K562 (cell line): ENCODE measurements at regions not wholly inside any gene's neighbourhood (a gene's known extent, or its start where the extent isn't known, plus 50 kb on each side); places are given as distances from the start of the nearest gene placed in this dataset.

Experiments
- ATAC-seq: fragments of 200-7000 bp; cut with Tn5 transposase; 3 replicates; pipeline ENCODE4 v1.9.1; 2020; ENCODE audit warnings: moderate library complexity
- BruUV-seq: library from RNA; stranded (reverse); fragments of 400-500 nt; replicated peaks from 2 replicates; lab custom pipeline; 2021; lab: Mats Ljungman, UMichigan
- CTCF ChIA-PET: fragments of 300-600 bp; formaldehyde crosslinking; extraction: SDS; loops from one replicate; lab custom pipeline; 2021; ENCODE audit warnings: low intra/inter-chr PET ratio; lab: Yijun Ruan, JAX
- POLR2A ChIA-PET: fragments of 300-600, 350-650 bp; sonication (Branson Sonifier 250); formaldehyde crosslinking; extraction: SDS; loops from one replicate; lab custom pipeline; 2021; ENCODE audit warnings: antibody characterized with exemption, inconsistent platforms; lab: Yijun Ruan, JAX
- DNase-seq, 4 experiments: peaks; one replicate each; pipeline versions ENCODE4 v3.0.0 to v3.0.0-alpha.2; 2011 to 2018; ENCODE audit warnings: low spot score in 3 of 4, mixed read lengths in 3 of 4; ENCODE audit errors: extremely low read depth in 1 of 4
- FAIRE-seq: peaks from 2 replicates; lab custom pipeline; 2011; peaks lifted over from hg19 to GRCh38; lab: Jason Lieb, UNC
- H2AFZ ChIP-seq: 2 replicates; pipeline ENCODE4 v1.6.0; 2011; ENCODE audit warnings: low read depth, low read length, control low read depth, inconsistent platforms
- H3K27ac ChIP-seq: fragments of 200-600 bp; 3 replicates; pipeline ENCODE4 v1.8.0; 2011; ENCODE audit warnings: low read depth, mild to moderate bottlenecking, control low read depth, inconsistent platforms, low read length, moderate library complexity, mixed read lengths; ENCODE audit errors: extremely low read depth
- H3K27me3 ChIP-seq, 2 experiments: fragments of 300-600 bp in 1 of 2; 2 replicates in 1 of 2; 3 replicates in 1 of 2; pipeline versions ENCODE4 v1.6.0 to v1.8.0; 2011; ENCODE audit warnings: inconsistent platforms in 2 of 2, low read length in 2 of 2, mild to moderate bottlenecking in 1 of 2, mixed read lengths in 1 of 2, moderate library complexity in 1 of 2; ENCODE audit not compliant: control insufficient read depth in 2 of 2, insufficient read depth in 2 of 2
- H3K36me3 ChIP-seq: fragments of 300-600 bp; 3 replicates; pipeline ENCODE4 v1.8.0; 2011; ENCODE audit warnings: mild to moderate bottlenecking, low read length, inconsistent platforms; ENCODE audit not compliant: control insufficient read depth, insufficient read depth
- H3K4me1 ChIP-seq, 2 experiments: fragments of 200-600 bp in 1 of 2; replicated peaks in 1 of 2; 2 replicates in 1 of 2; 3 replicates in 1 of 2; pipeline versions ENCODE4 v1.5.1 to v1.8.0; 2011; ENCODE audit warnings: inconsistent platforms in 2 of 2, low read length in 2 of 2, mild to moderate bottlenecking in 1 of 2, mixed read lengths in 1 of 2, moderate library complexity in 1 of 2; ENCODE audit not compliant: control insufficient read depth in 2 of 2, insufficient read depth in 2 of 2
- H3K4me2 ChIP-seq: 2 replicates; pipeline ENCODE4 v1.6.1; 2011; ENCODE audit warnings: low read length, control low read depth, inconsistent platforms, mixed read lengths; ENCODE audit not compliant: insufficient read depth
- H3K4me3 ChIP-seq: fragments of 200-600 bp; sonication (generic), shearing (Covaris generic); 2 replicates; pipeline ENCODE4 v1.5.1; 2016; ENCODE audit warnings: control low read depth, inconsistent platforms
- H3K79me2 ChIP-seq: fragments of 200-600 bp; 3 replicates; pipeline ENCODE4 v1.8.0; 2011; ENCODE audit warnings: low read length, inconsistent platforms; ENCODE audit not compliant: control insufficient read depth, insufficient read depth
- H3K9ac ChIP-seq, 2 experiments: 2 replicates each; pipeline versions ENCODE4 v1.6.0 to v1.6.1; 2011; ENCODE audit warnings: low read depth in 2 of 2, low read length in 2 of 2, control low read depth in 1 of 2, inconsistent platforms in 1 of 2, mild to moderate bottlenecking in 1 of 2, mixed read lengths in 1 of 2; ENCODE audit not compliant: insufficient read depth in 1 of 2
- H3K9me1 ChIP-seq: one replicate; pipeline ENCODE4 v1.6.0; 2011; ENCODE audit warnings: inconsistent platforms, mild to moderate bottlenecking, low read length, moderate library complexity; ENCODE audit not compliant: control insufficient read depth, insufficient read depth
- H3K9me3 ChIP-seq: replicated peaks from 2 replicates; pipeline ENCODE4 v1.5.1; 2011; ENCODE audit warnings: low read depth, low read length, inconsistent platforms; ENCODE audit not compliant: control insufficient read depth, insufficient read depth
- H4K20me1 ChIP-seq: replicated peaks from 2 replicates; pipeline ENCODE4 v1.6.1; 2011; ENCODE audit warnings: low read length, inconsistent platforms, mixed read lengths; ENCODE audit not compliant: control insufficient read depth, insufficient read depth
- ATF3 ChIP-seq, 2 experiments: fragments of 450-650 bp in 1 of 2; sonication (generic) in 1 of 2; formaldehyde crosslinking in 1 of 2; IDR thresholded peaks in 1 of 2; conservative IDR thresholded peaks in 1 of 2; 2 replicates each; pipeline versions ENCODE4 v1.6.1 to v1.8.1; 2016 to 2023; ENCODE audit warnings: mild to moderate bottlenecking in 2 of 2, moderate library complexity in 2 of 2, inconsistent platforms in 1 of 2, missing genetic modification reagents in 1 of 2
- MCM2 ChIP-seq: fragments of 450-650 bp; IDR thresholded peaks from 2 replicates; pipeline ENCODE4 v1.6.1; 2017; ENCODE audit warnings: low read depth, mild to moderate bottlenecking
- THAP7 ChIP-seq: fragments of 250-450 bp; sonication (Bioruptor Pico); IDR thresholded peaks from 2 replicates; pipeline ENCODE4 v1.5.0; 2021
- WGBS: fragments of 100-300 bp; shearing (Covaris generic); methylation state at CpG from one replicate; pipeline ENCODE4 v1.1.6; 2016; ENCODE audit warnings: low coverage, mixed read lengths; ENCODE audit not compliant: insufficient coverage; ENCODE audit errors: missing lambda C conversion rate; 5-methylcytosine and 5-hydroxymethylcytosine counted together
- in situ Hi-C: fragments of 300-500 bp; cut with MboI; formaldehyde crosslinking; loops from 4 replicates; pipeline ENCODE4 v1.15.0; 2018; ENCODE audit warnings: inconsistent platforms, mixed read lengths
- intact Hi-C: fragments of 100-400 bp; cut with micrococcal nuclease; formaldehyde crosslinking; loops from 2 replicates; pipeline ENCODE4 v1.14.2; 2022

GRCh38 chr20:47859278-47859677 is 74.0 kb upstream of the SULF2 start (continued):
- TF ChIP-seq THAP7 (CRISPR knock-in tag), result no peak

DNA sequence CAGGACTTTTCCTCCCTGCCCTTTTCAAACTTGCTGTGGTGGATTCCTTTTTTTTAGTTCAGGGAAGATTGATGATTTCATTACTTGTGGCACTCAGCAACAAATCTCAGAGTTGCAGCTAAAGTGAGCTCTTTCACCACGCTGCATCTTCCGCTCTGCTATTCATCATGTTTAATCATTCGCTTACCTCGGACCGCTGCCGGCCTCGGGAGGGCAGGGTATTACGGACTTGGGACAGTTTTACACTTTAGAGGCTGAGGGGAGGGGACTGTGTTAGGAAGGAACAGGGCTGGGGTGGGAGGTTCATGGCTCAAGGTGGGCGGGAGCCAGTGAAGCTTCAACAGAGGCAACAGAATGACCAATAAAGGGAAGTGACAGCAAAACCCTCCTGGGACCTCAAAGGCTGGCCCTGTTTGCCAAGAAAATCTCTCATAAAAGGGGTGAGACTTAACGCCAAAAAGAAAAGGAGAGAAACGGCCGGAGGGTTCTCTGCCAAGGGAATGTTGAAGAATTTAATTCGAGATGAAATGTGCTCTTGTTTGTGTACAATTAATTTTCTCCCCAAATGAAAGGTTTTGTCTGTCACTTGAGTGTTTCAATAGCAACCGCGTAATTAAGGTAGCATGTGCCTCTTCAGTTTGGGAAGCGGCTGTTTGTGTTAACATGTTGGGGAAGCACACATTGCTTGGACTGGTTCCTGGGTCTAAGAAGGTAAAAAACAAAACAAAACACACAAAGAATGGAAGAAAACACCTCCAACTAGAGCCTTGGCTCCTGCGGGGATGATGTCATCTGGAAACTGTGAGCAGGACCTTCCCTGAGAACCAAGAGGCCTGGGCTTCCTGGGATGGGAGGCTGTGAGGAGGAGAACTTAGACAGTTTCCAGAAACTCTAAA is 72.5 kb upstream of the SULF2 start:
- H3K9me3 ChIP-seq, result no peaks in the 10 kb centered on the region
- peaks cover 2 to 27% of the 10 kb centered on the region in 2 experiments; a peak in 4 of 5 replicates for H3K27me3 ChIP-seq
- H3K4me3 ChIP-seq, result no peak overlapping the region
- no peaks in the 10 kb centered on the region for H3K9me1 ChIP-seq
- no peak overlapping the region for H3K9ac ChIP-seq
- no TSS peak for BruUV-seq
- no peaks in the 10 kb centered on the region for H3K79me2 ChIP-seq
- no peak for TF ChIP-seq MCM2
- 0 out of 2 replicates have a peak, but pooled peaks have one; percentile 24 for TF ChIP-seq ATF3 (IDR thresholded peaks at IDR 0.05)
- no peak for TF ChIP-seq ATF3 (CRISPR knock-in tag; conservative IDR thresholded peaks at IDR 0.05)
- TF ChIP-seq, all 486 proteins: peak for 1
- H3K4me2 ChIP-seq, result no peak overlapping the region
- ChIA-PET POLR2A (interaction anchor here (1.1 kb wide), 1 partner anchor 17 kb away, joined by 3 read pairs; no protein-coding TSS in a partner anchor), CTCF (no interaction called here)
- no peaks in the 10 kb centered on the region for H3K36me3 ChIP-seq
- in situ Hi-C loops (no loop called here), intact Hi-C loops (no loop called here)
- ATAC-seq (no peak), FAIRE-seq (no peak), DNase-seq (no peak)
- 2% methylated on average over 17 of the region's 17 CpGs for WGBS
- H2AFZ ChIP-seq, result no peak overlapping the region
- H3K4me1 ChIP-seq, result no peaks in the 10 kb centered on the region
- no peaks in the 10 kb centered on the region; the same call in 1 of the 2 replicates for H4K20me1 ChIP-seq
- no peak overlapping the region for H3K27ac ChIP-seq
